AG04450 (cell line): ENCODE measurements at regions not wholly inside any gene's neighbourhood (a gene's known extent, or its start where the extent isn't known, plus 50 kb on each side); places are given as distances from the start of the nearest gene placed in this dataset.

ENCODE experiments used
- CTCF ChIA-PET: fragments of 300-600, 350-600 bp; formaldehyde crosslinking; extraction: SDS; loops from one replicate; lab custom pipeline; 2022; ENCODE audit warnings: antibody characterized with exemption, inconsistent platforms; lab: Charles Lee
- POLR2A ChIA-PET: fragments of 350-600 bp; formaldehyde crosslinking; extraction: SDS; loops from one replicate; lab custom pipeline; 2021; ENCODE audit warnings: antibody characterized with exemption, inconsistent platforms; lab: Yijun Ruan, JAX
- DNase-seq: peaks from one replicate; pipeline ENCODE4 v3.0.0-alpha.2; 2011; ENCODE audit warnings: low read depth, low spot score
- H3K27ac ChIP-seq: one replicate; pipeline ENCODE4 v1.5.1; 2012; ENCODE audit warnings: low read depth, low read length, control low read depth
- H3K27me3 ChIP-seq: one replicate; pipeline ENCODE4 v1.6.0; 2012; ENCODE audit warnings: low read length; ENCODE audit not compliant: control insufficient read depth, insufficient read depth
- H3K4me3 ChIP-seq: 2 replicates; pipeline ENCODE4 v1.5.1; 2011; ENCODE audit warnings: mild to moderate bottlenecking, low read depth, low read length, control low read depth
- H3K9me3 ChIP-seq: 2 replicates; pipeline ENCODE4 v1.5.1; 2012; ENCODE audit warnings: low read length; ENCODE audit not compliant: control insufficient read depth, insufficient read depth
- TF ChIP-seq, protein P1 (sequence below): IDR thresholded peaks from 2 replicates; pipeline ENCODE4 v1.5.1; 2011; ENCODE audit warnings: low read depth, low read length, control low read depth, inconsistent platforms

DNA sequence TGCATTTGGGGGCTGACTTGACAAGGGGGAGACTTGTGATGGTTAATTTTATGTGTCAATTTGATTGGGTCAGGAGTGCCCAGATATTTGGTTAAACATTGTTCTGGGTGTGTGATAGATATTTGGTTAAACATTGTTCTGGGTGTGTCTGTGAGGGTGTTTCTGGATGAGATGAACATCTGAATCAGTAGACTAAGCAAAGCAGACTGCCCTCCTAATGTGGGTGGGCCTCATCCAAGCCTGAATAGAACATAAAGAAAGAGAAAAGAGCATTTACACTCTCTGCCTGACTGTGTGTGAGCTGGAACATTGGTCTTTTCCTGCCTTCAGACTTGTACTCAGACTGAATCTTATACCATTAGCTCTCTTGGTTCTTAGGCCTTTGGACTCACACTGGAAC is 113.5 kb downstream of the ODF2L start:
- H3K27ac ChIP-seq = no peak overlapping the region
- H3K9me3 ChIP-seq = no peaks in the 10 kb centered on the region
- no peak for DNase-seq
- no peak overlapping the region for H3K4me3 ChIP-seq
- TF ChIP-seq, protein P1, sequence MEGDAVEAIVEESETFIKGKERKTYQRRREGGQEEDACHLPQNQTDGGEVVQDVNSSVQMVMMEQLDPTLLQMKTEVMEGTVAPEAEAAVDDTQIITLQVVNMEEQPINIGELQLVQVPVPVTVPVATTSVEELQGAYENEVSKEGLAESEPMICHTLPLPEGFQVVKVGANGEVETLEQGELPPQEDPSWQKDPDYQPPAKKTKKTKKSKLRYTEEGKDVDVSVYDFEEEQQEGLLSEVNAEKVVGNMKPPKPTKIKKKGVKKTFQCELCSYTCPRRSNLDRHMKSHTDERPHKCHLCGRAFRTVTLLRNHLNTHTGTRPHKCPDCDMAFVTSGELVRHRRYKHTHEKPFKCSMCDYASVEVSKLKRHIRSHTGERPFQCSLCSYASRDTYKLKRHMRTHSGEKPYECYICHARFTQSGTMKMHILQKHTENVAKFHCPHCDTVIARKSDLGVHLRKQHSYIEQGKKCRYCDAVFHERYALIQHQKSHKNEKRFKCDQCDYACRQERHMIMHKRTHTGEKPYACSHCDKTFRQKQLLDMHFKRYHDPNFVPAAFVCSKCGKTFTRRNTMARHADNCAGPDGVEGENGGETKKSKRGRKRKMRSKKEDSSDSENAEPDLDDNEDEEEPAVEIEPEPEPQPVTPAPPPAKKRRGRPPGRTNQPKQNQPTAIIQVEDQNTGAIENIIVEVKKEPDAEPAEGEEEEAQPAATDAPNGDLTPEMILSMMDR = no peak
- no peaks in the 10 kb centered on the region for H3K27me3 ChIP-seq
- ChIA-PET POLR2A (no interaction called here), CTCF (no interaction called here)

DNA sequence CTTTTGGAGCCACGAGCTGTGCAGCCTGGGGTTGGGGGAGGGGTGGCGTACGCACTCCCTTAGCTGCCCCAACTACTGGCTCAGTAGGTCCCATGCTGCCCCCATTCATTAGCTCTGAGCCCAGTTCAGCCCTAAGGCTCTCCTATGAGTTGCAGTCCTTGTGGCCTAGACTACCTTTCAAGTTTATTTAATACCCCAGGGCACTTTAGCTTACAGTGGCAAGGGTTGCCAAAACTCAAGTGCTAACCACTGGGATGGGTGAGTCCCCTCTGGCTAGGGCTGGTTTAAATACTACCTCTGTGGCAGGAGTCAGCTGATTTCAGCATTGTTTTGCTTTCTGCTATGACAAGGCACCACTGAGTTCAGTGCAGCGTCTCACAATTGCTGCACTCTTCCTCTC is 118.2 kb downstream of the ODF2L start:
- Histone ChIP-seq H3K27ac (no peak overlapping the region), H3K27me3 (no peaks in the 10 kb centered on the region), H3K4me3 (no peak overlapping the region), H3K9me3 (no peaks in the 10 kb centered on the region)
- TF ChIP-seq, protein P1 = no peak
- ChIA-PET POLR2A (interaction anchor here (0.6 kb wide), 1 partner anchor 139 kb away, joined by 3 read pairs; no protein-coding TSS in a partner anchor), CTCF (no interaction called here)
- no peak for DNase-seq

DNA sequence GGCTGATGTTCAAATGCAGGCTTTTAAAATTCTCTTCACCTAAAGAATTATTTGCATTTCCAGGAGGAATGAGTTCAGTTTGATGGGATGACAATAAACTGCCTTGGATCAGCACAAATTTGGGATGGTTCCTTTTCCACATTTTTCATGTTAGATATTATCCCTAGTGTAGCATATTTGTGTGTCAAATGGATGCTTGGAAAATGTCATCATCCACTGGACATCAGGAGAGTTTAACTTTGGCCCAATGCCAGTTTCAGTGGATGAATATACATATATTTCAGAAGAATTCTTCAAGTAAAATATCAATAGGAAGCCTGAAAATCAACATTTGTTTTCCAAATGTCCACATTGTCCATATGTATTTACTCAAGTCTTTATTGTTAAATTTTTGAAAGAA is 116.5 kb upstream of the COL24A1 start:
- ChIA-PET CTCF (no interaction called here), POLR2A (no interaction called here)
- DNase-seq = no peak

DNA sequence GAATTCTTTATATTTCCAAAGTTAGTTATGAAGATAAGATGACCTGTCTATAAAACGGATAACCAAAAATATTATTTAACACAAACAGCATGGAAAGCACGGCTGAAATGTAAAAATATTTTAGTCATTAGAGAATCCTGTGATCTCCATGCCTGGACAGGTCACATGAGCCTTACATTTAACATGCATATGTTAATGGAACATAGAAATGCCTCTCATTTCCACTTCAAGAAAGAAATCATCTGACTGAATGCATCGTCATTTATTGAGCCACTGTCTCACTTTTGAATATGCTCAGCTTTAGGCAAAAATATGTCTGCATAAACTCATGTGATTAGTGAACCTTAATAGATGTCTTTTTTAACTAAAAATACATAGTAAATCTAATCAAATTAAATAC is 115.5 kb upstream of the COL24A1 start:
- no peak for DNase-seq

More for the DNA sequence above, 116.5 kb upstream of the COL24A1 start:
- Histone ChIP-seq H3K9me3 (no peaks in the 10 kb centered on the region), H3K27ac (no peak overlapping the region), H3K27me3 (no peaks in the 10 kb centered on the region), H3K4me3 (no peak overlapping the region)
- TF ChIP-seq, protein P1 = no peak

DNA sequence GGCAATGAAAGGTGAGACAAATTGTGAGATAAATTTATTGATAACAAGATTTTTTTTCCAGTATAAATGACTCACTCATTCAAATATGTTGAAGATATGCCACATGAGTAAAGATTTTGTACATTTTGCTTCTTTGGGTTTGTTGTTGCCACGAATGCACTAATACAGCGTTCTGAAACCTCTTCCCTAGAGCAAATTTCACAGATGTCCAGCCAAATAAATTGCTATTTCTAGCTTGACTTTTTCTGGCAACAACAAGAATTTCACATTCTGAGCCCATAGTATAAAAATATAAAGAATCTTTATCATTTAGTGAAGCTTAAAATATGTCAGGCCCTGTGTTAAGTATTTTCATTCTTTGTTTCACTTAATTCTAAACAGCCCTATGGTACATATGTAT is 114.5 kb upstream of the COL24A1 start:
- CTCF ChIA-PET = no interaction called here
- TF ChIP-seq, protein P1 = no peak

More for the DNA sequence above, 115.5 kb upstream of the COL24A1 start:
- ChIA-PET CTCF (no interaction called here), POLR2A (no interaction called here)
- no peak overlapping the region for H3K27ac ChIP-seq
- no peak overlapping the region for H3K4me3 ChIP-seq
- TF ChIP-seq, protein P1 = no peak
- H3K27me3 ChIP-seq = no peaks in the 10 kb centered on the region
- no peaks in the 10 kb centered on the region for H3K9me3 ChIP-seq

More for the DNA sequence above, 114.5 kb upstream of the COL24A1 start:
- Histone ChIP-seq H3K27ac (no peak overlapping the region), H3K4me3 (no peak overlapping the region), H3K27me3 (no peaks in the 10 kb centered on the region), H3K9me3 (no peaks in the 10 kb centered on the region)
- POLR2A ChIA-PET = no interaction called here
- DNase-seq = no peak
